ENCODE measurements at regions not wholly inside any gene's neighbourhood (a gene's known extent, or its start where the extent isn't known, plus 50 kb on each side); places are given as distances from the start of the nearest gene placed in this dataset.

- Histone ChIP-seq H3K27ac (no peak overlapping the region), H3K4me3 (no peak overlapping the region), H3K4me1 (no peaks in the 10 kb centered on the region), H3K27me3 (no peaks in the 10 kb centered on the region), H3K36me3 (no peaks in the 10 kb centered on the region), H3K9me3 (no peaks in the 10 kb centered on the region)
- no peak for ATAC-seq
- TF ChIP-seq POLR2A (IDR thresholded peaks at IDR 0.05) = no peak
- TF ChIP-seq, protein P1, sequence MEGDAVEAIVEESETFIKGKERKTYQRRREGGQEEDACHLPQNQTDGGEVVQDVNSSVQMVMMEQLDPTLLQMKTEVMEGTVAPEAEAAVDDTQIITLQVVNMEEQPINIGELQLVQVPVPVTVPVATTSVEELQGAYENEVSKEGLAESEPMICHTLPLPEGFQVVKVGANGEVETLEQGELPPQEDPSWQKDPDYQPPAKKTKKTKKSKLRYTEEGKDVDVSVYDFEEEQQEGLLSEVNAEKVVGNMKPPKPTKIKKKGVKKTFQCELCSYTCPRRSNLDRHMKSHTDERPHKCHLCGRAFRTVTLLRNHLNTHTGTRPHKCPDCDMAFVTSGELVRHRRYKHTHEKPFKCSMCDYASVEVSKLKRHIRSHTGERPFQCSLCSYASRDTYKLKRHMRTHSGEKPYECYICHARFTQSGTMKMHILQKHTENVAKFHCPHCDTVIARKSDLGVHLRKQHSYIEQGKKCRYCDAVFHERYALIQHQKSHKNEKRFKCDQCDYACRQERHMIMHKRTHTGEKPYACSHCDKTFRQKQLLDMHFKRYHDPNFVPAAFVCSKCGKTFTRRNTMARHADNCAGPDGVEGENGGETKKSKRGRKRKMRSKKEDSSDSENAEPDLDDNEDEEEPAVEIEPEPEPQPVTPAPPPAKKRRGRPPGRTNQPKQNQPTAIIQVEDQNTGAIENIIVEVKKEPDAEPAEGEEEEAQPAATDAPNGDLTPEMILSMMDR (IDR thresholded peaks at IDR 0.05 in 4 of 5, conservative IDR thresholded peaks at IDR 0.05 in 1 of 5) = no peak
- intact Hi-C loops (cut with DNase I; ENCODE audit: low total_unique reads) (no loop called here), in situ Hi-C loops (cut with MboI; ENCODE audit: low sequenced_read_pairs in 4 of 4) (no loop called here)
- no peak for DNase-seq
Observed at GRCh38 chr5:93660677-93661076, 77.7 kb downstream of the NR2F1 start.

DNA sequence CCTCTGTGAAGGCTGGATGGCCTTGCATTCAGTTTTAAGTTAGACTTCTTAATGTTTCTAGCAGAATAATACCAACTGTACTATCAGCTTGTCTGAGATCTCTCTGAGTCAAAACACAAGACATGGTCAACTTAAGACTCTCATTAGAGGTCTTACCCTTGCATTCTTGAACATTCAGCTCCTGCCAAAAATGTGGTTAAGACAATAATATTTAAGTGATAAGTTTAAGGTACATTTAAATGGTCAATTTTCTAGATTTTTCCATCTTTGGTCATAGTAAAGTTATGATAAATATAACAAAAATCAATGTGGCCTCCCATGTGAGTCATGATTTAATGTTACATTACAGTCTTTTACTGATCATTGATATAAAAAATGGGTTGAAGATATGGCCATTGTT, 75.0 kb downstream of the NR2F1 start:
- Histone ChIP-seq H3K27me3 (no peaks in the 10 kb centered on the region), H3K9me3 (no peaks in the 10 kb centered on the region), H3K4me1 (no peaks in the 10 kb centered on the region), H3K27ac (no peak overlapping the region), H3K4me3 (no peak overlapping the region), H3K36me3 (no peaks in the 10 kb centered on the region)
- in situ Hi-C loops (cut with MboI; ENCODE audit: low sequenced_read_pairs in 4 of 4) = no loop called here
- intact Hi-C loops (cut with DNase I; ENCODE audit: low total_unique reads) = no loop called here
- TF ChIP-seq POLR2A (IDR thresholded peaks at IDR 0.05) = no peak
- TF ChIP-seq, protein P1 (IDR thresholded peaks at IDR 0.05 in 4 of 5, conservative IDR thresholded peaks at IDR 0.05 in 1 of 5) = no peak
- ATAC-seq (no peak), DNase-seq (no peak)

DNA sequence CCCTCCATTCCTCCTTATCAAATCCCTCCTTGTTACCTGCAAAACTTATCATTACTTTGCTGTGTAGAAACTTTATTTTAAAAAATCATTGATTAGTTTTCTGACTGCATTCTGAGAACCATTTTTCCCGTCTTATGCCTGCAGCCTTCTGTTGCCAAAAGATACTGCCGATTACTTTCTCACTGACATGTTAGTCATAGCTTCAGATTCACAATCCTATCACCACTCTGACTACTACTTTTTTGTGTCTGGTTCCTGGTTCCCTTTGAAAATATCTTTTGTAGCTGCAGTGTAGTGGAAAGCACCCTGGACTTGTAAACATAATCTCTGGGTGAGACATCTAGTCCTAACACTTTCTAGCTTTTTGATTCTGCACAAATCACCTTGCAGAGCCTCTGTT, 71.7 kb downstream of the NR2F1 start:
- Histone ChIP-seq H3K27ac (no peak overlapping the region), H3K9me3 (no peaks in the 10 kb centered on the region), H3K36me3 (no peaks in the 10 kb centered on the region), H3K4me1 (no peaks in the 10 kb centered on the region), H3K4me3 (no peak overlapping the region), H3K27me3 (no peaks in the 10 kb centered on the region)
- ATAC-seq (no peak), DNase-seq (no peak)
- TF ChIP-seq, protein P1 (IDR thresholded peaks at IDR 0.05 in 4 of 5, conservative IDR thresholded peaks at IDR 0.05 in 1 of 5) = no peak
- TF ChIP-seq POLR2A (IDR thresholded peaks at IDR 0.05) = no peak
- intact Hi-C loops (cut with DNase I; ENCODE audit: low total_unique reads) (no loop called here), in situ Hi-C loops (cut with MboI; ENCODE audit: low sequenced_read_pairs in 4 of 4) (no loop called here)

GRCh38 chr5:93653716-93654115, 70.7 kb downstream of the NR2F1 start:
- Histone ChIP-seq H3K9me3 (no peaks in the 10 kb centered on the region), H3K27ac (no peak overlapping the region), H3K36me3 (no peaks in the 10 kb centered on the region), H3K27me3 (no peaks in the 10 kb centered on the region), H3K4me3 (no peak overlapping the region), H3K4me1 (no peaks in the 10 kb centered on the region)
- in situ Hi-C loops (cut with MboI; ENCODE audit: low sequenced_read_pairs in 4 of 4) (no loop called here), intact Hi-C loops (cut with DNase I; ENCODE audit: low total_unique reads) (no loop called here)
- TF ChIP-seq, protein P1 (IDR thresholded peaks at IDR 0.05 in 4 of 5, conservative IDR thresholded peaks at IDR 0.05 in 1 of 5) = no peak
- TF ChIP-seq POLR2A (IDR thresholded peaks at IDR 0.05) = no peak
- ATAC-seq (no peak), DNase-seq (no peak)

GRCh38 chr5:93649234-93649900, 66.3 kb downstream of the NR2F1 start:
- ATAC-seq = no peak
- no peaks in the 10 kb centered on the region for H3K27me3 ChIP-seq
- no peaks in the 10 kb centered on the region for H3K36me3 ChIP-seq
- TF ChIP-seq, protein P1 (IDR thresholded peaks at IDR 0.05 in 4 of 5, conservative IDR thresholded peaks at IDR 0.05 in 1 of 5) = no peak
- TF ChIP-seq POLR2A (IDR thresholded peaks at IDR 0.05) = no peak
- in situ Hi-C loops (cut with MboI; ENCODE audit: low sequenced_read_pairs in 4 of 4) (no loop called here), intact Hi-C loops (cut with DNase I; ENCODE audit: low total_unique reads) (no loop called here)
- H3K4me1 ChIP-seq = no peaks in the 10 kb centered on the region
- H3K27ac ChIP-seq = no peak overlapping the region
- no peak overlapping the region for H3K4me3 ChIP-seq
- no peak for DNase-seq
- no peaks in the 10 kb centered on the region for H3K9me3 ChIP-seq

Data from gastrocnemius medialis (tissue), 4 donors.